Gastrocnemius medialis (tissue), 4 donors: ENCODE measurements at regions not wholly inside any gene's neighbourhood (a gene's known extent, or its start where the extent isn't known, plus 50 kb on each side); places are given as distances from the start of the nearest gene placed in this dataset.

Experiments
- ATAC-seq, 2 donors: fragments of 150-250 bp; one replicate each; pipeline ENCODE4 v1.9.1; 2016
- DNase-seq, 2 donors: peaks; one replicate each; pipeline ENCODE4 v3.0.0-alpha.2; 2019
- H3K27ac ChIP-seq, 4 donors: fragments of 200-600 bp; sonication (generic); 1 replicate in 1 of 4; 2 replicates in 3 of 4; pipeline ENCODE4 v1.5.1; 2016 to 2018; ENCODE audit warnings: mild to moderate bottlenecking in 2 of 4, moderate library complexity in 1 of 4
- H3K27me3 ChIP-seq, 3 donors: fragments of 200-600 bp; sonication (generic) in 2 of 3; 1 replicate in 1 of 3; 2 replicates in 2 of 3; pipeline versions ENCODE4 v1.5.1 to v1.6.0; 2016 to 2019; ENCODE audit warnings: mild to moderate bottlenecking in 1 of 3, moderate library complexity in 1 of 3
- H3K36me3 ChIP-seq, 2 donors: fragments of 200-600 bp; sonication (generic) in 1 of 2; one replicate each; pipeline ENCODE4 v1.5.1; 2017 to 2018
- H3K4me1 ChIP-seq, 2 donors: fragments of 200-600 bp; sonication (generic) in 1 of 2; one replicate each; pipeline ENCODE4 v1.5.1; 2016 to 2017; ENCODE audit warnings: mild to moderate bottlenecking in 2 of 2
- H3K4me3 ChIP-seq, 4 donors: fragments of 200-600 bp; sonication (generic) in 3 of 4; 1 replicate in 1 of 4; 2 replicates in 3 of 4; pipeline ENCODE4 v1.5.1; 2016 to 2019; ENCODE audit warnings: mild to moderate bottlenecking in 2 of 4
- H3K9me3 ChIP-seq, 3 donors: fragments of 200-600 bp; sonication (generic) in 2 of 3; 1 replicate in 1 of 3; 2 replicates in 2 of 3; pipeline ENCODE4 v1.5.1; 2016 to 2019
- CTCF ChIP-seq, 5 experiments: fragments of 450-650 bp in 3 of 5; fragments of 200-600 bp in 2 of 5; sonication (generic) in 2 of 5; IDR thresholded peaks in 4 of 5; conservative IDR thresholded peaks in 1 of 5; 1 replicate in 4 of 5; 2 replicates in 1 of 5; pipeline ENCODE4 v1.5.1; 2016 to 2019; ENCODE audit warnings: antibody characterized with exemption in 5 of 5, mild to moderate bottlenecking in 3 of 5, moderate library complexity in 3 of 5
- POLR2A ChIP-seq, 2 donors: fragments of 450-650 bp; IDR thresholded peaks; one replicate each; pipeline ENCODE4 v1.6.1; 2017; ENCODE audit warnings: antibody characterized with exemption in 2 of 2, mild to moderate bottlenecking in 2 of 2, moderate library complexity in 2 of 2
- in situ Hi-C, 4 donors: fragments of 200-750 bp; cut with MboI; loops; one replicate each; pipeline versions ENCODE4 v1.15.0 to v1.8.0; 2017; ENCODE audit warnings: low sequenced_read_pairs in 4 of 4
- intact Hi-C: fragments of 100-400 bp; cut with DNase I; formaldehyde crosslinking; loops from one replicate; pipeline ENCODE4 v1.15.1; 2023; ENCODE audit warnings: low total_unique reads

- Histone ChIP-seq H3K36me3 (no peaks in the 10 kb centered on the region), H3K4me3 (no peak overlapping the region), H3K4me1 (no peaks in the 10 kb centered on the region), H3K9me3 (no peaks in the 10 kb centered on the region), H3K27ac (no peak overlapping the region), H3K27me3 (peaks cover 3 to 17% (median 15%) of the 10 kb centered on the region in 3 donors)
- intact Hi-C loops: no loop called here
- no peak for TF ChIP-seq CTCF (IDR thresholded peaks at IDR 0.05 in 4 of 5, conservative IDR thresholded peaks at IDR 0.05 in 1 of 5)
- no peak for TF ChIP-seq POLR2A (IDR thresholded peaks at IDR 0.05)
- in situ Hi-C loops: no loop called here
- ATAC-seq (no peak), DNase-seq (no peak)
Observed at GRCh38 chr18:76592096-76592495, 97.1 kb upstream of the ZNF516 start.

GRCh38 chr18:76589866-76590265 is 94.8 kb upstream of the ZNF516 start:
- H3K27ac ChIP-seq: no peak overlapping the region
- H3K4me1 ChIP-seq: no peaks in the 10 kb centered on the region
- no peaks in the 10 kb centered on the region for H3K9me3 ChIP-seq
- in situ Hi-C loops: no loop called here
- H3K27me3 ChIP-seq: peaks cover 3 to 15% (median 14%) of the 10 kb centered on the region in 3 donors
- TF ChIP-seq CTCF (IDR thresholded peaks at IDR 0.05 in 4 of 5, conservative IDR thresholded peaks at IDR 0.05 in 1 of 5) (no peak), POLR2A (IDR thresholded peaks at IDR 0.05) (no peak)
- H3K4me3 ChIP-seq: no peak overlapping the region
- intact Hi-C loops: no loop called here
- no peak for ATAC-seq
- no peak for DNase-seq
- no peaks in the 10 kb centered on the region for H3K36me3 ChIP-seq

GRCh38 chr18:76589316-76589715 is 94.3 kb upstream of the ZNF516 start:
- DNase-seq: no peak
- H3K36me3 ChIP-seq: no peaks in the 10 kb centered on the region
- no peak overlapping the region for H3K27ac ChIP-seq
- no peaks in the 10 kb centered on the region for H3K9me3 ChIP-seq
- H3K4me1 ChIP-seq: no peaks in the 10 kb centered on the region
- intact Hi-C loops (no loop called here), in situ Hi-C loops (no loop called here)
- peaks cover 3 to 15% (median 11%) of the 10 kb centered on the region in 3 donors for H3K27me3 ChIP-seq
- no peak overlapping the region for H3K4me3 ChIP-seq
- TF ChIP-seq CTCF (IDR thresholded peaks at IDR 0.05 in 4 of 5, conservative IDR thresholded peaks at IDR 0.05 in 1 of 5): no peak
- no peak for TF ChIP-seq POLR2A (IDR thresholded peaks at IDR 0.05)
- no peak for ATAC-seq

- H3K4me3 ChIP-seq: peak overlapping the region in 2 of 4 donors; percentile 27 to 35
- in situ Hi-C loops (no loop called here), intact Hi-C loops (no loop called here)
- H3K4me1 ChIP-seq: no peaks in the 10 kb centered on the region
- DNase-seq (no peak), ATAC-seq (no peak)
- H3K27me3 ChIP-seq: peaks cover 3 to 15% (median 9%) of the 10 kb centered on the region in 3 donors
- no peaks in the 10 kb centered on the region for H3K9me3 ChIP-seq
- H3K27ac ChIP-seq: no peak overlapping the region
- no peak for TF ChIP-seq CTCF (IDR thresholded peaks at IDR 0.05 in 4 of 5, conservative IDR thresholded peaks at IDR 0.05 in 1 of 5)
- no peak for TF ChIP-seq POLR2A (IDR thresholded peaks at IDR 0.05)
- H3K36me3 ChIP-seq: no peaks in the 10 kb centered on the region
Observed at GRCh38 chr18:76588601-76589226, 93.7 kb upstream of the ZNF516 start.

GRCh38 chr18:76587879-76588271 is 92.8 kb upstream of the ZNF516 start:
- H3K27ac ChIP-seq: no peak overlapping the region
- H3K36me3 ChIP-seq: no peaks in the 10 kb centered on the region
- in situ Hi-C loops (no loop called here), intact Hi-C loops (no loop called here)
- TF ChIP-seq CTCF (IDR thresholded peaks at IDR 0.05 in 4 of 5, conservative IDR thresholded peaks at IDR 0.05 in 1 of 5): no peak
- TF ChIP-seq POLR2A (IDR thresholded peaks at IDR 0.05): no peak
- no peaks in the 10 kb centered on the region for H3K4me1 ChIP-seq
- DNase-seq (no peak), ATAC-seq (no peak)
- H3K27me3 ChIP-seq: peaks cover 3 to 15% (median 9%) of the 10 kb centered on the region in 3 donors
- H3K9me3 ChIP-seq: no peaks in the 10 kb centered on the region
- H3K4me3 ChIP-seq: no peak overlapping the region
